HuH-7.5 (cell line): ENCODE measurements at regions not wholly inside any gene's neighbourhood (a gene's known extent, or its start where the extent isn't known, plus 50 kb on each side); places are given as distances from the start of the nearest gene placed in this dataset.
"Not testable (repeated sequence)": the region's sequence is repeated elsewhere in the genome, so short reads cannot be mapped to it uniquely, and the experiment has no call there.

Source experiments
- DNase-seq: peaks from one replicate; pipeline ENCODE4 v3.0.0; 2011; ENCODE audit warnings: low spot score

GRCh38 chr7:130947792-130948580, 214.0 kb upstream of the KLF14 start:
- no peak for DNase-seq

- no peak for DNase-seq
These were observed 214.8 kb upstream of the KLF14 start for GRCh38 chr7:130948822-130949221.

GRCh38 chr7:130949550-130949949, 215.5 kb upstream of the KLF14 start:
- DNase-seq, result no peak

DNA sequence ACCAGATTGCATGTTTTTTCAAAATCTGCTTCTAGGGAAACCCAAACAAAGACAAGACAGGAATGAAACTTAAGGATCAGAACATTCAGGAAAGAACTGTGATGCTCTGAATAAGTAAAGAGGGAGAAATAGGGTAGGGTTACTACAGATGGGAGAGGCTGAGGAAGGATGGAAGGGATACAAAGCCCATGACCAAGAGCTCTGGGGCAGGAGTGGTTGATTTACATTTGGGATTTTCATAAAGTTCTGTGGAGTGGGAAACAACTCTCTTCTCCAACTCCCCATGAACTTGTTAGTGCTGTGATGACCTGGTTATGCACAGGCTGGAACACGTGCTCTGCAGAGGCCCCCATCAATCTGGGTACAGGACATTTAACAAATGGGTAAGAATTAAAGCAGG, 216.0 kb upstream of the KLF14 start:
- no peak for DNase-seq

DNA sequence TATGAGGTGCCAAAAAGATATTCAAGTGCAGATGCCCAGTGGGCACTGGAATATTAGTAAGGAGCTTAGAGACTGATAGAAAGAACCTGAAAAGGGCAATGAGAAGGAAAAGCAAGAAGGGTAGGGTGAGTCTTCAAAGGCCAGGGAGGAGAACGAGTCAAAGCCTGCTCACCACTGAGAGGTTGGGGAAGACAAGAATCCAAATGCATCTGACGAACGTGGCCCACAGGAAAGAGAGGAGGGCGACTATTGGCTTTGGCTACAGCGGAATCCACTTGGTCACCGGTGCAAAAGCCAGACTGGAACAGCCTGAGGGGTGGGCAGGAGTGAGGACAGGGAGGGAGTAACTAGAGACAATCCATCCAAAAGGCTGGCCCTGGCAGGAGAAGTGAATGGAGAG, 216.7 kb upstream of the KLF14 start:
- DNase-seq, result no peak

DNA sequence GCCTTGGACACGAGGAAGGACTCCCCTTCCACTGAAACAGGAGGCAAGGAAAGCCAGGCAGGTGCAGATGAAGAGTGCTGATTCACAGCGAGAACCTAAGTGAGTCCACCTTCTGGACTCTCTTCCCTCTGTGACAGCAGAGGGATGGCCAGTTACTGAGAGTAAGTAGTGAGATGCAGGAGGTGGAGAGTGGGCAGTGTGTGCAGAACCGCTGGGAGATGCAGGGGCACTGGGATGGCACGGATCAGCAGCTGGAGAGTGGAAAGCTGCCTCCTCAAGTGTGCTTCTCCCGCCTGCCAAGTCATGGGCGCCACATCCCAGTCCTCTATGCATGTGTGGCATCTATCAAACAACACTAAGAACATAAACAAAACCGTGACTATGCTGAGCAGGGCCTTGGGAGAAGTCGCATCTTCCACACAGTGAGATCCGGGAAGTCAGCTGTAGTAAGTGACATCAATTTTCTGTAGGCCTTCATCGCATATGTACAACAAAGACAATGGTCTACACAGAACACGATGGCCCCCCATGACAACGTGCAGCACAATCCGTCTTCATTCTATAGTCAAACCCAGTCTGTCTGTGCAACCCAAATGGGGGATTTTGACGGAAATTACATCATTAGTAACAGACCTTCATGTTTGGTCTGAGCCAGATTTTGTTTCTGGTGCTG, 217.4 kb upstream of the KLF14 start:
- no peak for DNase-seq

- DNase-seq, result no peak
These were observed 218.2 kb upstream of the KLF14 start for GRCh38 chr7:130951976-130952876.

GRCh38 chr7:130953196-130953595, 219.2 kb upstream of the KLF14 start:
- no peak for DNase-seq

DNA sequence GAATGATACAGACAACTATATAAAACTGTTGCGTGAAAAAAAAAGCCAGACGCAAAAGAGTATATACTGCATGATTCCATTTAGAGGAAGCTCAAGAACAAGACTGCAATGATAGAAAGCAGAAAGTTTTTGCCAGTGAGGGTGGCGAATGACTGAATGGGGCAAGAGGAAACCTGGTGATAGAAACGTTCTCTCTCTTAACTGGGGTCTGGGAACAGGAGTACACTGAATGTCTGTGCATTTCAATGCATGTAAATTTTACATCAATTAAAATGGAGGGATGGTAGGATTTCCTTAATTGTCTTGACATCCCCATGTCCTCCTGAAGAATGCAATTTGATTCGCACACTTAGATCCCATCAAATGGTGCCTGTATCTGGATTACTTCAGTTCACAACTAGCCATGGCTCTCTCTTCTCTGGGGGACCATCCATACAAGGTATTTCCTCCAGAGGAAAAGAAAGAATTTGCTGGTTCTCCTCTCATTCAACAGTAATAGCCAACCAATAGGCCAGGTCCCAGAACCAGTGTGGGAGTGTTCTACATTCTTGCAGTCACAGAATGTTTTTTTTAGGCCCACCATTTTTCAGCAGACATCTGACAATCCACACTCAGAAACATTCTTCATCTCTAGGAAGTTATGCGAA, 221.0 kb upstream of the KLF14 start:
- DNase-seq, result no peak

DNA sequence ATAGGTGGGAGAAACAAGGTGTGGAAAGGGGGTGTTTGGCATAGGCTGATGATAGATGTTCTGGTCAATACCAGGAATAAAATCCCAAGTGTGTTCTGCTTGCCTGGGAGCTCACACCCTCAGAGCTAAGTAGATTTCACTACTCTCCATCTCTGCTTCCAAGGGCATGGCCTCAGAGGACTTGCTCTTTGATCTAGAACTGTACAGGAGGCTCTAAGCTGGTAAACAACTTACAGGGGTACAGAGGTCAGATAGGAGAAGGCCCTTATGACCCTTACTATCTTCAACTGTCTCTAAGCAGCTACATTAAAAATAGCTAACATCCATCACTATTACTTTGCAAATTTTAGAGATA, 221.5 kb upstream of the KLF14 start:
- DNase-seq, result no peak

DNA sequence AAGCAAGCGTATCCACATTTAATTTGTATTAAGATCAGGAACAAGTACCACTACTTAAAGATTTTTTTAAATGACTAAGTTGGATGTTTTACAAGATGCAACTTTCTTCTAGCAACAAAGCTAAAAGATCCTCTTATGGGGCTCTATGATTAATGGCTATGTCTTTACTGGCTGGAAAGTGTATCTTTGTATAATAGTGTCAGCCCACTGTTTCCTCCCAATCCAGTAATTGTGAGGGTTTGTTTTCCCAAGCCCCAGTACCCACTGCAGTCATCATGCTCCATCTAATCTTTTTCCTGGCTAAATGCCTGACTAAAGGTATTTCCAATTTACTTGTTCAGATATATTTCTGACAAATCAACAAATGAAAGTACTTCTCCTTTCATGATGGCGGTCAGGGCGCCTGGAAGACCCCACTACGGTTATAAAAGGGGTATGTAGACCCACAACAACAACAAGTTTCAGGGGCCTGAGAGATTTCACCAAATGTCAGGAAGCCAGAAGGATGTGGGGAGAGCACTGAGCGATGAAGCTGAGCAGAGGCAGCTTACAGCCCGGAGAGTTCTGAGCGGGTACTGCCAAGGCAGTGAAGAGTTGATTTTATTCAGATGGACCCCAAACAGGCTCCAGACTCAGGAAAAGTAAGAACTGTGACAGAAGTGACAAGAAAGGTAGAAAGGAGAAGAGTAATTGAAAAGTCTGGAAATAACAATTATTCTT, 222.6 kb upstream of the KLF14 start:
- DNase-seq, result no peak

- DNase-seq, result no peak
These were observed 223.1 kb upstream of the KLF14 start for GRCh38 chr7:130957137-130957513.

GRCh38 chr7:130957722-130958435, 223.9 kb upstream of the KLF14 start:
- DNase-seq, result not testable (repeated sequence)

GRCh38 chr7:130958846-130959245, 224.8 kb upstream of the KLF14 start:
- no peak for DNase-seq

DNA sequence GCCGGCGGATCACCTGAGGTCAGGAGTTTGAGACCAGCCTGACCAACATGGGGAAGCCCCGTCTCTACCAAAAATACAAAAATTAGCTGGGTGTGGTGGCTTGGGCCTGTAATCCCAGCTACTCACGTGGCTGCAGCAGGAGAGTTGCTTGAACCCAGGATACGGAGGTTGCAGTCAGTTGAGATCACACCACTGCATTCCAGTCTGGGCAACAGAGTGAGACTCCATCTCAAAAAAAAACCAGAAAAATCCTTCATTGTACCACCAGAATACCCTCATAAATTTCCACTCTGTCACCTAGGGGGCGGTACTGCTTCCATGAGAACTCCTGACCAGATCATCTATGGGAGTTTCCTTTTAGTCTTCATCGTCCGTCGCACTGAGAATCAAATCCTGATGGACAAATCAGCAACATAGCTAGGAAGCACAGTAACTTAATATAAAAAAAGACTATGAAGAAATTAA, 225.8 kb upstream of the KLF14 start:
- DNase-seq, result no peak

DNA sequence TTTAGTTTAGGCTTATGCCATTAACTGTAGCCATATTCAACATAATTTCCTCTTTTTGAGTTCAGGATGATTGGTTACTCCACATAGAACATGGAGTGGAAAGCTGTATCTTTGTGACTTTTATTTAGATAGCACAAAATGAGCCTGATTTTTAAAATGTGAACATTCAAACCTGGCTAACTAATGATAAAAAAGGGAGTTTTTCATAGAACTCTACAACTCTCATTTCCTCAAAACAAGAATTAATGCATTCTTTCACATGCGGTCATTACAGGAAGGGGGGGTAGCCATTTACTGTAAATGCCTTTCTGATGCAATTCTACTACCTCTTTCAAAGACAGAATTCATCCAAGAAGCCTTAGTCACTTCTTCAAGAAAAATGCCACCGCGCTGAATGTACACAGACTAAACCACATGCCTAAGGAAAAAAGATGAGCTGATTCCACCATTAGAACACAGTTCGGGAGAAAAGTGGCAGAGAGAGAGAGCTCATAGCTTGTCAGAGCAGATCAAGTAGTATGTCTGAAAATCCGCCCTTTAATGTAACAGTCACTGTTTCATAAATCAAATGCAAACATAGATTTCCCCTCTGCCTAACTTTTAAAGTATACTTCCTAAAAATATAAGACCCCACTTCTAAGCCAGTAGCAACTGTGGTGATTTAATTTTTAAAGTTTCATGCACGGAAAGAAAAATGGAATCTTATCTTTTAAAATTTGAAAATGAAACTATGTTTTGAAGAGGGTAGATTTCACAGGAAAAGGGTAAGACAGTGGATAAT, 226.4 kb upstream of the KLF14 start:
- DNase-seq, result no peak

- no peak for DNase-seq
These were observed 227.2 kb upstream of the KLF14 start for GRCh38 chr7:130961128-130961601.

- no peak for DNase-seq
These were observed 228.1 kb upstream of the KLF14 start for GRCh38 chr7:130962109-130962508.

- no peak for DNase-seq
These were observed 229.3 kb upstream of the KLF14 start for GRCh38 chr7:130963339-130963738.

DNA sequence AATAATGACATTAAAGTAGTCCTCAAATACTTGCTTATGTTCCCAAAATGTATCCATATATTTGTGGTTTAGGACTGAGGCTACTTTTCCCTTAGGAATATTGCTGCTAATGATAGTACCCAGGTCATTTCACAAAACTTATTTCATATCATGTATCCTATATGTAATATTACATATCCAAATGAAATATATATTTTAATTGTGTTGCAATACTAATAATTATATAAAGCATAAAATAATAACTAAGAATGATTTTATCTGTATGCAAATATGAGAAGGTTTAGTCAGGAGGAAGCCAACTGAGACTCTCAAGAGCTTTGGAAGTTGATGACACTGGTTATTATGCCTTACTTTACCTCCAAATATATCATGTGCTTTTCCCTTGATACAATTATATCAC, 231.5 kb upstream of the KLF14 start:
- no peak for DNase-seq
